HEK293 (cell line): ENCODE measurements at regions not wholly inside any gene's neighbourhood (a gene's known extent, or its start where the extent isn't known, plus 50 kb on each side); places are given as distances from the start of the nearest gene placed in this dataset.
A peak's percentile ranks its signal among the peaks of the same experiment; 100 is the strongest.

Experiments used
- CTCF ChIA-PET: fragments of 350-600 bp; formaldehyde crosslinking; extraction: SDS; loops from one replicate; lab custom pipeline; 2021; ENCODE audit warnings: antibody characterized with exemption; lab: Yijun Ruan, JAX
- POLR2A ChIA-PET: fragments of 300-600 bp; formaldehyde crosslinking; extraction: SDS; loops from one replicate; lab custom pipeline; 2020; ENCODE audit warnings: antibody characterized with exemption, inconsistent platforms; lab: Yijun Ruan, JAX
- H3K27ac ChIP-seq: fragments of 200-500 bp; sonication (Bioruptor generic); 2 replicates; pipeline ENCODE4 v1.5.1; 2014; ENCODE audit warnings: low read depth, low read length, control low read depth, inconsistent platforms; ENCODE audit errors: extremely low read depth
- H3K36me3 ChIP-seq, 2 experiments: fragments of 200-500 bp in 1 of 2; sonication (Bioruptor generic) in 1 of 2; 1 replicate in 1 of 2; 2 replicates in 1 of 2; pipeline ENCODE4 v1.5.1; 2014 to 2017; ENCODE audit warnings: inconsistent platforms in 2 of 2, low read length in 2 of 2; ENCODE audit not compliant: control insufficient read depth in 2 of 2, insufficient read depth in 1 of 2
- H3K4me1 ChIP-seq: fragments of 200-500 bp; sonication (Bioruptor generic); 2 replicates; pipeline ENCODE4 v1.5.1; 2014; ENCODE audit warnings: mild to moderate bottlenecking, low read length, inconsistent platforms; ENCODE audit not compliant: control insufficient read depth, insufficient read depth
- H3K4me3 ChIP-seq: 2 replicates; pipeline ENCODE4 v1.5.1; 2011; ENCODE audit warnings: low read depth, mild to moderate bottlenecking, control low read depth, low read length, moderate library complexity
- H3K9me3 ChIP-seq: fragments of 200-500 bp; sonication (Bioruptor generic); 2 replicates; pipeline ENCODE4 v1.5.1; 2014; ENCODE audit warnings: low read depth, low read length, inconsistent platforms; ENCODE audit not compliant: control insufficient read depth, insufficient read depth
- GLI4 ChIP-seq: fragments of 450-650 bp; formaldehyde crosslinking; IDR thresholded peaks from 2 replicates; pipeline ENCODE4 v1.5.1; 2016; ENCODE audit warnings: missing biosample characterization, missing genetic modification characterization
- KLF7 ChIP-seq: fragments of 450-650 bp; formaldehyde crosslinking; IDR thresholded peaks from 2 replicates; pipeline ENCODE4 v1.5.1; 2016; ENCODE audit warnings: missing biosample characterization, missing genetic modification characterization, borderline replicate concordance
- SCRT2 ChIP-seq: fragments of 450-650 bp; formaldehyde crosslinking; IDR thresholded peaks from 2 replicates; pipeline ENCODE4 v1.5.1; 2016; ENCODE audit warnings: missing biosample characterization, missing genetic modification characterization
- SETDB1 ChIP-seq: IDR thresholded peaks from one replicate; pipeline ENCODE4 v1.6.1; 2017; ENCODE audit warnings: mild to moderate bottlenecking, low read length, moderate library complexity, mixed read lengths; ENCODE audit not compliant: insufficient read length
- SP2 ChIP-seq: fragments of 450-650 bp; formaldehyde crosslinking; IDR thresholded peaks from 2 replicates; pipeline ENCODE4 v1.5.1; 2016; ENCODE audit warnings: missing biosample characterization, missing genetic modification characterization
- ZNF121 ChIP-seq: fragments of 450-650 bp; formaldehyde crosslinking; IDR thresholded peaks from 2 replicates; pipeline ENCODE4 v1.5.1; 2016; ENCODE audit warnings: missing biosample characterization, missing genetic modification characterization
- ZNF148 ChIP-seq: fragments of 450-650 bp; formaldehyde crosslinking; IDR thresholded peaks from 2 replicates; pipeline ENCODE4 v1.5.0; 2017; ENCODE audit warnings: missing biosample characterization, missing genetic modification characterization, borderline replicate concordance
- ZNF274 ChIP-seq, 2 experiments: fragments of 200-500 bp in 1 of 2; fragments of 450-650 bp in 1 of 2; sonication (Bioruptor generic) in 1 of 2; formaldehyde crosslinking in 1 of 2; IDR thresholded peaks; 2 replicates each; pipeline versions ENCODE4 v1.5.1 to v1.6.1; 2014 to 2016; ENCODE audit warnings: borderline replicate concordance in 1 of 2, inconsistent platforms in 1 of 2, low read length in 1 of 2, missing biosample characterization in 1 of 2, missing genetic modification characterization in 1 of 2
- ZNF473 ChIP-seq: fragments of 450-650 bp; formaldehyde crosslinking; IDR thresholded peaks from 2 replicates; pipeline ENCODE4 v1.5.1; 2017; ENCODE audit warnings: missing biosample characterization, missing genetic modification characterization
- ZNF549 ChIP-seq: fragments of 450-650 bp; IDR thresholded peaks from 2 replicates; pipeline ENCODE4 v1.5.1; 2018; ENCODE audit warnings: missing biosample characterization, missing genetic modification characterization, mild to moderate bottlenecking, inconsistent platforms, moderate library complexity
- ZNF571 ChIP-seq: fragments of 450-650 bp; formaldehyde crosslinking; IDR thresholded peaks from 2 replicates; pipeline ENCODE4 v1.5.0; 2017; ENCODE audit warnings: missing biosample characterization, missing genetic modification characterization
- ZNF660 ChIP-seq: fragments of 450-650 bp; IDR thresholded peaks from 2 replicates; pipeline ENCODE4 v1.5.1; 2018; ENCODE audit warnings: missing biosample characterization, mild to moderate bottlenecking, missing genetic modification characterization
- ZNF776 ChIP-seq: fragments of 450-650 bp; formaldehyde crosslinking; IDR thresholded peaks from 2 replicates; pipeline ENCODE4 v1.5.0; 2017; ENCODE audit warnings: missing biosample characterization, missing genetic modification characterization, borderline replicate concordance
- TF ChIP-seq, protein P1 (sequence below): fragments of 450-650 bp; formaldehyde crosslinking; IDR thresholded peaks from 2 replicates; pipeline ENCODE4 v1.5.1; 2016; ENCODE audit warnings: missing biosample characterization, missing genetic modification characterization
- TF ChIP-seq, protein P2 (sequence below): fragments of 450-650 bp; formaldehyde crosslinking; IDR thresholded peaks from 2 replicates; pipeline ENCODE4 v1.5.1; 2016; ENCODE audit warnings: missing biosample characterization, missing genetic modification characterization

DNA sequence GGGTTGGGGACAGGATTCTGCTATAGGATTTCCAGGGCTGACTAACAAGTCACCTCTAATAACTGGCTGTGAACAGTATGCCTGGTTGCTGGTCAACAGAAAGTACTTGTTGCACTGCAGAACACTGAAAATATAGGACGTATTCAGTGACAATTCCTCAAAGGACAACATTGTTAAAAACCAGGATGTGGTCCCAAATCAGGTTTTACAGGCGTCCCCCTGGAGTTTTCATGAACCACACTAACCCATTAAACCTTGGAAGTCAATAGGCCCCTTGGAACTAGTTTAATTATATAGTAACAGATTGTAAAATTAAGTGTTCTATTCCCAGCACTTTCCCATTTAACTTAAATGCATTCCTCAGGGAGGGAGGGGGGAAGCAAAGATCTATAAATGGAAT lies 495.4 kb downstream of the TBC1D4 start (continued):
- TF ChIP-seq, protein P1, sequence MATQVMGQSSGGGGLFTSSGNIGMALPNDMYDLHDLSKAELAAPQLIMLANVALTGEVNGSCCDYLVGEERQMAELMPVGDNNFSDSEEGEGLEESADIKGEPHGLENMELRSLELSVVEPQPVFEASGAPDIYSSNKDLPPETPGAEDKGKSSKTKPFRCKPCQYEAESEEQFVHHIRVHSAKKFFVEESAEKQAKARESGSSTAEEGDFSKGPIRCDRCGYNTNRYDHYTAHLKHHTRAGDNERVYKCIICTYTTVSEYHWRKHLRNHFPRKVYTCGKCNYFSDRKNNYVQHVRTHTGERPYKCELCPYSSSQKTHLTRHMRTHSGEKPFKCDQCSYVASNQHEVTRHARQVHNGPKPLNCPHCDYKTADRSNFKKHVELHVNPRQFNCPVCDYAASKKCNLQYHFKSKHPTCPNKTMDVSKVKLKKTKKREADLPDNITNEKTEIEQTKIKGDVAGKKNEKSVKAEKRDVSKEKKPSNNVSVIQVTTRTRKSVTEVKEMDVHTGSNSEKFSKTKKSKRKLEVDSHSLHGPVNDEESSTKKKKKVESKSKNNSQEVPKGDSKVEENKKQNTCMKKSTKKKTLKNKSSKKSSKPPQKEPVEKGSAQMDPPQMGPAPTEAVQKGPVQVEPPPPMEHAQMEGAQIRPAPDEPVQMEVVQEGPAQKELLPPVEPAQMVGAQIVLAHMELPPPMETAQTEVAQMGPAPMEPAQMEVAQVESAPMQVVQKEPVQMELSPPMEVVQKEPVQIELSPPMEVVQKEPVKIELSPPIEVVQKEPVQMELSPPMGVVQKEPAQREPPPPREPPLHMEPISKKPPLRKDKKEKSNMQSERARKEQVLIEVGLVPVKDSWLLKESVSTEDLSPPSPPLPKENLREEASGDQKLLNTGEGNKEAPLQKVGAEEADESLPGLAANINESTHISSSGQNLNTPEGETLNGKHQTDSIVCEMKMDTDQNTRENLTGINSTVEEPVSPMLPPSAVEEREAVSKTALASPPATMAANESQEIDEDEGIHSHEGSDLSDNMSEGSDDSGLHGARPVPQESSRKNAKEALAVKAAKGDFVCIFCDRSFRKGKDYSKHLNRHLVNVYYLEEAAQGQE (tag by site-specific recombination), result no peak
- TF ChIP-seq, protein P2, sequence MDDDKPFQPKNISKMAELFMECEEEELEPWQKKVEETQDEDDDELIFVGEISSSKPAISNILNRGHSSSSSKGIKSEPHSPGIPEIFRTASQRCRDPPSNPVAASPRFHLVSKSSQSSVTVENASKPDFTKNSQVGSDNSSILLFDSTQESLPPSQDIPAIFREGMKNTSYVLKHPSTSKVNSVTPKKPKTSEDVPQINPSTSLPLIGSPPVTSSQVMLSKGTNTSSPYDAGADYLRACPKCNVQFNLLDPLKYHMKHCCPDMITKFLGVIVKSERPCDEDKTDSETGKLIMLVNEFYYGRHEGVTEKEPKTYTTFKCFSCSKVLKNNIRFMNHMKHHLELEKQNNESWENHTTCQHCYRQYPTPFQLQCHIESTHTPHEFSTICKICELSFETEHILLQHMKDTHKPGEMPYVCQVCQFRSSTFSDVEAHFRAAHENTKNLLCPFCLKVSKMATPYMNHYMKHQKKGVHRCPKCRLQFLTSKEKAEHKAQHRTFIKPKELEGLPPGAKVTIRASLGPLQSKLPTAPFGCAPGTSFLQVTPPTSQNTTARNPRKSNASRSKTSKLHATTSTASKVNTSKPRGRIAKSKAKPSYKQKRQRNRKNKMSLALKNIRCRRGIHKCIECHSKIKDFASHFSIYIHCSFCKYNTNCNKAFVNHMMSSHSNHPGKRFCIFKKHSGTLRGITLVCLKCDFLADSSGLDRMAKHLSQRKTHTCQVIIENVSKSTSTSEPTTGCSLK (tag by site-specific recombination), result no peak
- TF ChIP-seq SCRT2 (tag by site-specific recombination) (peak; percentile 90), KLF7 (tag by site-specific recombination) (no peak), ZNF776 (no peak), SETDB1 (no peak), ZNF121 (tag by site-specific recombination) (no peak), SP2 (tag by site-specific recombination) (no peak), ZNF274 (IDR thresholded peaks at IDR 0.05; ENCODE audit: low read length) (no peak), ZNF274 (tag by site-specific recombination; IDR thresholded peaks at IDR 0.05; ENCODE audit: borderline replicate concordance) (no peak), ZNF549 (no peak), ZNF148 (no peak), ZNF473 (no peak)

DNA sequence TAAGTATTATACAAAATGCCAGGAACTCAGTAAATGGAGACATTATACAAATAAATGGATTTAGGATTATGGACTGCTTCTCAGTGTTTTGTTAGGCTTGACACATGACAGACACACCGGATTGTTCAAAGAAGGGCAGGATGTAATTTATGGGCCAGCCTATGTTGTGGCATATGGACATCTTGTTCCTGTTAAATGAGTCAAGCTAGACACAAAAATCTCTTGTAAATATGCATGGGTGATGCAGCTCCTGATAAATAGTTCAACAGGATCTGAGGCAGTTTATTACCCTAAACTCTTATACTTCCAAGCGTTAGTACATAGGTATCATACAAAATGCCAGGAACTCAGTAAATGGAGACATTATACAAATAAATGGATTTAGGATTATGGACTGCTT lies 502.3 kb downstream of the TBC1D4 start:
- H3K9me3 ChIP-seq, result no peaks in the 10 kb centered on the region
- no peak overlapping the region for H3K4me3 ChIP-seq
- ChIA-PET CTCF (no interaction called here), POLR2A (no interaction called here)
- no peaks in the 10 kb centered on the region for H3K4me1 ChIP-seq
- TF ChIP-seq GLI4 (tag by site-specific recombination), result no peak
- TF ChIP-seq ZNF660 (tag by site-specific recombination), result peak; percentile 89
- H3K27ac ChIP-seq, result no peak overlapping the region
- no peaks in the 10 kb centered on the region for H3K36me3 ChIP-seq

DNA sequence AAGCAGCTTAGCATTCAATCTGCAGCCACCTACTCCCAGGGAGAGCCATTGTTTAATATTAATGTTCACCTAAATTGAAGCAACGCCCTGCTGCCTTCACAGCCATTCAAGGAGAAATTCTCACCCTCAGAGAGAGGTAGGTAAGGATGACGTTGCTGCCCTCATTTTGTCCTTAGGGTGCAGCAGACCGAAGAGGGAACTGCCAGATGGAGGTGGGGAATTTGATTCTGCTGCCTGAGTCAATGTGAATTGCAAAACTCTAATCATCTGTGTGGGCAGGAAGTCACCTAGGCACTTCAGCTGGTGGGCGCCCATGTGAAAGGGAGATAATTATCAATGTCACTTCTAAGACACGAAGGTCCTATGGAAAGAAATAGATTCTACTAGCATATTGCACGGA lies 503.4 kb downstream of the TBC1D4 start:
- POLR2A ChIA-PET, result no interaction called here
- H3K9me3 ChIP-seq, result no peaks in the 10 kb centered on the region
- CTCF ChIA-PET, result no interaction called here
- H3K36me3 ChIP-seq, result no peaks in the 10 kb centered on the region
- no peaks in the 10 kb centered on the region for H3K4me1 ChIP-seq
- no peak for TF ChIP-seq ZNF571 (tag by site-specific recombination)
- TF ChIP-seq, all 188 proteins: peak for 0
- no peak overlapping the region for H3K4me3 ChIP-seq
- no peak overlapping the region for H3K27ac ChIP-seq
